Sigmoid colon (tissue), 6 donors: ENCODE measurements at regions not wholly inside any gene's neighbourhood (a gene's known extent, or its start where the extent isn't known, plus 50 kb on each side); places are given as distances from the start of the nearest gene placed in this dataset.

Source experiments
- DNase-seq: peaks from one replicate; pipeline ENCODE4 v3.0.0-alpha.2; 2019
- H3K27ac ChIP-seq, 4 donors: fragments of 200-600 bp; sonication (generic); one replicate each; pipeline ENCODE4 v1.5.1; 2016 to 2019; ENCODE audit warnings: mild to moderate bottlenecking in 1 of 4
- H3K27me3 ChIP-seq, 3 donors: fragments of 200-600 bp; sonication (generic); one replicate each; pipeline ENCODE4 v1.5.1; 2019; ENCODE audit warnings: mild to moderate bottlenecking in 1 of 3
- H3K36me3 ChIP-seq, 4 donors: fragments of 200-600 bp; sonication (generic); one replicate each; pipeline ENCODE4 v1.5.1; 2016 to 2019
- H3K4me1 ChIP-seq, 4 donors: fragments of 200-600 bp; sonication (generic); one replicate each; pipeline ENCODE4 v1.5.1; 2017 to 2019
- H3K4me3 ChIP-seq, 4 donors: fragments of 200-600 bp; sonication (generic); one replicate each; pipeline ENCODE4 v1.5.1; 2017 to 2019; ENCODE audit warnings: mild to moderate bottlenecking in 2 of 4, moderate library complexity in 1 of 4
- H3K9me3 ChIP-seq, 4 donors: fragments of 200-600 bp in 3 of 4; sonication (generic) in 3 of 4; one replicate each; pipeline versions ENCODE4 v1.5.1 to v1.6.1; 2013 to 2019
- CTCF ChIP-seq, 4 experiments: fragments of 450-650 bp in 3 of 4; fragments of 200-600 bp in 1 of 4; IDR thresholded peaks; one replicate each; pipeline ENCODE4 v1.5.1; 2016 to 2019; ENCODE audit warnings: antibody characterized with exemption in 4 of 4, mild to moderate bottlenecking in 3 of 4, moderate library complexity in 2 of 4
- EP300 ChIP-seq, 4 donors: sonication (generic); formaldehyde crosslinking; IDR thresholded peaks; one replicate each; pipeline ENCODE4 v1.6.1; 2017; ENCODE audit warnings: antibody characterized with exemption in 4 of 4
- POLR2A ChIP-seq, 2 donors: fragments of 450-650 bp; IDR thresholded peaks; one replicate each; pipeline ENCODE4 v1.6.1; 2016; ENCODE audit warnings: antibody characterized with exemption in 2 of 2, mild to moderate bottlenecking in 2 of 2, moderate library complexity in 2 of 2
- POLR2AphosphoS5 ChIP-seq, 4 donors: sonication (generic); formaldehyde crosslinking; IDR thresholded peaks; one replicate each; pipeline ENCODE4 v1.6.1; 2017; ENCODE audit warnings: antibody characterized with exemption in 4 of 4
- WGBS, 2 donors: extraction: QIAGEN DNeasy Blood & Tissue Kit; methylation state at CpG; one replicate each; pipeline ENCODE4 v1.1.7; 2013; 5-methylcytosine and 5-hydroxymethylcytosine counted together
- intact Hi-C: fragments of 100-400 bp; cut with DNase I; formaldehyde crosslinking; loops from one replicate; pipeline ENCODE4 v1.15.1; 2023
- donor health status: healthy with polysubstance abuse.
- donor health status: healthy.

- no peak overlapping the region for H3K4me3 ChIP-seq
- no peaks in the 10 kb centered on the region for H3K9me3 ChIP-seq
- no peaks in the 10 kb centered on the region for H3K36me3 ChIP-seq
- H3K4me1 ChIP-seq: no peaks in the 10 kb centered on the region
- no peak overlapping the region for H3K27ac ChIP-seq
- DNase-seq: no peak
- WGBS, 2 donors: 71 to 88% methylated on average over 3 of the region's 3 CpGs
- intact Hi-C loops: no loop called here
- TF ChIP-seq POLR2AphosphoS5 (IDR thresholded peaks at IDR 0.05) (no peak), POLR2A (IDR thresholded peaks at IDR 0.05) (no peak), CTCF (IDR thresholded peaks at IDR 0.05) (no peak), EP300 (IDR thresholded peaks at IDR 0.05) (no peak)
- H3K27me3 ChIP-seq: no peaks in the 10 kb centered on the region
Measured at GRCh38 chr12:46711756-46712155, 114.0 kb downstream of the SLC38A4 start.

- 93% methylated on average over 9 of the region's 9 CpGs for WGBS, 2 donors
Measured at GRCh38 chr12:46710125-46710743, 115.6 kb downstream of the SLC38A4 start.

GRCh38 chr12:46702581-46703344 lies 123.0 kb downstream of the SLC38A4 start:
- WGBS, 2 donors: 82 to 83% methylated on average over 9 of the region's 9 CpGs
- Histone ChIP-seq H3K4me1 (no peaks in the 10 kb centered on the region), H3K27me3 (no peaks in the 10 kb centered on the region), H3K36me3 (no peaks in the 10 kb centered on the region), H3K27ac (no peak overlapping the region), H3K9me3 (peaks cover 0 to 3% (median 2%) of the 10 kb centered on the region in 4 donors), H3K4me3 (no peak overlapping the region)
- DNase-seq: no peak
- TF ChIP-seq POLR2AphosphoS5 (IDR thresholded peaks at IDR 0.05): no peak
- no peak for TF ChIP-seq EP300 (IDR thresholded peaks at IDR 0.05)
- no peak for TF ChIP-seq POLR2A (IDR thresholded peaks at IDR 0.05)
- no peak for TF ChIP-seq CTCF (IDR thresholded peaks at IDR 0.05)
- intact Hi-C loops: no loop called here

More at GRCh38 chr12:46710125-46710743, 115.6 kb downstream of the SLC38A4 start:
- Histone ChIP-seq H3K4me3 (no peak overlapping the region), H3K27ac (no peak overlapping the region), H3K9me3 (no peaks in the 10 kb centered on the region), H3K4me1 (no peaks in the 10 kb centered on the region), H3K27me3 (no peaks in the 10 kb centered on the region), H3K36me3 (no peaks in the 10 kb centered on the region)
- no peak for TF ChIP-seq POLR2A (IDR thresholded peaks at IDR 0.05)
- no peak for TF ChIP-seq POLR2AphosphoS5 (IDR thresholded peaks at IDR 0.05)
- no peak for TF ChIP-seq CTCF (IDR thresholded peaks at IDR 0.05)
- TF ChIP-seq EP300 (IDR thresholded peaks at IDR 0.05): no peak
- no peak for DNase-seq
- intact Hi-C loops: no loop called here

GRCh38 chr12:46701356-46701755 lies 124.4 kb downstream of the SLC38A4 start:
- H3K27ac ChIP-seq: no peak overlapping the region
- TF ChIP-seq EP300 (IDR thresholded peaks at IDR 0.05): no peak
- TF ChIP-seq POLR2A (IDR thresholded peaks at IDR 0.05): no peak
- no peak for TF ChIP-seq POLR2AphosphoS5 (IDR thresholded peaks at IDR 0.05)
- TF ChIP-seq CTCF (IDR thresholded peaks at IDR 0.05): no peak
- H3K27me3 ChIP-seq: no peaks in the 10 kb centered on the region
- H3K4me3 ChIP-seq: no peak overlapping the region
- no peak for DNase-seq
- intact Hi-C loops: no loop called here
- H3K36me3 ChIP-seq: no peaks in the 10 kb centered on the region
- peaks cover 0 to 5% (median 4%) of the 10 kb centered on the region in 4 donors for H3K9me3 ChIP-seq
- no peaks in the 10 kb centered on the region for H3K4me1 ChIP-seq
